ENCODE measurements at regions not wholly inside any gene's neighbourhood (a gene's known extent, or its start where the extent isn't known, plus 50 kb on each side); places are given as distances from the start of the nearest gene placed in this dataset.
A peak's percentile ranks its signal among the peaks of the same experiment; 100 is the strongest.

GRCh38 chr9:1702701-1703100 is 312.4 kb upstream of the SMARCA2 start:
- Histone ChIP-seq H3K9me1 (ENCODE audit: control insufficient read depth, extremely low read depth, insufficient read depth, low read length) (no peaks in the 10 kb centered on the region), H3K27ac (ENCODE audit: control insufficient read depth, insufficient read depth, low read length) (no peak overlapping the region), H3K9ac (ENCODE audit: control insufficient read depth, extremely low read depth, insufficient read depth, low read length) (no peak overlapping the region), H4K20me1 (ENCODE audit: control insufficient read depth, extremely low read depth, insufficient read depth, low read length) (no peaks in the 10 kb centered on the region), H3K27me3 (ENCODE audit: control insufficient read depth, extremely low read depth, insufficient read depth, low read length) (no peaks in the 10 kb centered on the region), H2AFZ (ENCODE audit: control insufficient read depth, low read length) (no peak overlapping the region), H3K36me3 (ENCODE audit: control insufficient read depth in 2 of 2, extremely low read depth in 1 of 2, insufficient read depth in 2 of 2, low read length in 2 of 2) (no peaks in the 10 kb centered on the region), H3K79me2 (ENCODE audit: control insufficient read depth, insufficient read depth, low read length) (no peaks in the 10 kb centered on the region), H3K4me2 (ENCODE audit: control insufficient read depth, extremely low read depth, insufficient read depth, low read depth, low read length) (no peak overlapping the region), H3K4me3 (ENCODE audit: control insufficient read depth in 2 of 3, extremely low read depth in 1 of 3, insufficient read depth in 2 of 3, low read depth in 1 of 3, low read length in 3 of 3) (no peak overlapping the region), H3K9me3 (ENCODE audit: control insufficient read depth, low read depth, low read length) (no peaks in the 10 kb centered on the region), H3K4me1 (ENCODE audit: control insufficient read depth, extremely low read depth, insufficient read depth, low read length) (peaks cover 5% of the 10 kb centered on the region)
- dilution Hi-C loops (cut with MboI; ENCODE audit: extremely low pct_ligation_motif_present, low sequenced_read_pairs), result no loop called here
- FAIRE-seq, result no peak
- no peak for DNase-seq (ENCODE audit: low read depth, low spot score)
- TF ChIP-seq EZH2 (IDR thresholded peaks at IDR 0.05; ENCODE audit: low read length), result no peak
- no peak for TF ChIP-seq CTCF (optimal IDR thresholded peaks at IDR 0.05 in 1 of 3, IDR thresholded peaks at IDR 0.05 in 1 of 3, conservative IDR thresholded peaks at IDR 0.05 in 1 of 3; ENCODE audit: extremely low read depth in 1 of 3, insufficient read depth in 2 of 3, low read length in 3 of 3)

- Histone ChIP-seq H3K4me3 (ENCODE audit: control insufficient read depth in 2 of 3, extremely low read depth in 1 of 3, insufficient read depth in 2 of 3, low read depth in 1 of 3, low read length in 3 of 3) (no peak overlapping the region), H3K4me2 (ENCODE audit: control insufficient read depth, extremely low read depth, insufficient read depth, low read depth, low read length) (peak overlapping the region; percentile 35), H3K9me3 (ENCODE audit: control insufficient read depth, low read depth, low read length) (no peaks in the 10 kb centered on the region), H3K79me2 (ENCODE audit: control insufficient read depth, insufficient read depth, low read length) (no peaks in the 10 kb centered on the region), H3K36me3 (ENCODE audit: control insufficient read depth in 2 of 2, extremely low read depth in 1 of 2, insufficient read depth in 2 of 2, low read length in 2 of 2) (no peaks in the 10 kb centered on the region), H3K27ac (ENCODE audit: control insufficient read depth, insufficient read depth, low read length) (no peak overlapping the region), H4K20me1 (ENCODE audit: control insufficient read depth, extremely low read depth, insufficient read depth, low read length) (no peaks in the 10 kb centered on the region), H3K4me1 (ENCODE audit: control insufficient read depth, extremely low read depth, insufficient read depth, low read length) (peaks cover 5% of the 10 kb centered on the region), H3K9me1 (ENCODE audit: control insufficient read depth, extremely low read depth, insufficient read depth, low read length) (no peaks in the 10 kb centered on the region), H3K27me3 (ENCODE audit: control insufficient read depth, extremely low read depth, insufficient read depth, low read length) (no peaks in the 10 kb centered on the region), H3K9ac (ENCODE audit: control insufficient read depth, extremely low read depth, insufficient read depth, low read length) (no peak overlapping the region), H2AFZ (ENCODE audit: control insufficient read depth, low read length) (peak overlapping the region; percentile 39)
- FAIRE-seq (no peak), DNase-seq (ENCODE audit: low read depth, low spot score) (no peak)
- no peak for TF ChIP-seq EZH2 (IDR thresholded peaks at IDR 0.05; ENCODE audit: low read length)
- TF ChIP-seq CTCF (optimal IDR thresholded peaks at IDR 0.05 in 1 of 3, IDR thresholded peaks at IDR 0.05 in 1 of 3, conservative IDR thresholded peaks at IDR 0.05 in 1 of 3; ENCODE audit: extremely low read depth in 1 of 3, insufficient read depth in 2 of 3, low read length in 3 of 3), result no peak
- dilution Hi-C loops (cut with MboI; ENCODE audit: extremely low pct_ligation_motif_present, low sequenced_read_pairs), result no loop called here
Observed at GRCh38 chr9:1707291-1707690, 307.9 kb upstream of the SMARCA2 start.
